Parathyroid adenoma (tissue), 2 donors: ENCODE measurements at regions not wholly inside any gene's neighbourhood (a gene's known extent, or its start where the extent isn't known, plus 50 kb on each side); places are given as distances from the start of the nearest gene placed in this dataset.

ENCODE experiments used
- H2AFZ ChIP-seq: fragments of 300-600 bp; sonication (generic); one replicate; pipeline ENCODE4 v1.7.0; 2017; ENCODE audit warnings: antibody characterized with exemption, mild to moderate bottlenecking
- H3K27ac ChIP-seq: fragments of 300-600 bp; sonication (generic); one replicate; pipeline ENCODE4 v1.7.0; 2017
- H3K27me3 ChIP-seq: fragments of 300-600 bp; sonication (generic); one replicate; pipeline ENCODE4 v1.7.0; 2017; ENCODE audit warnings: low read length; ENCODE audit not compliant: control insufficient read depth, insufficient read depth
- H3K36me3 ChIP-seq: fragments of 300-600 bp; sonication (generic); one replicate; pipeline ENCODE4 v1.7.0; 2017; ENCODE audit warnings: low read length; ENCODE audit not compliant: control insufficient read depth, insufficient read depth
- H3K4me1 ChIP-seq: fragments of 300-600 bp; sonication (generic); one replicate; pipeline ENCODE4 v1.7.0; 2017; ENCODE audit warnings: control low read depth
- H3K4me2 ChIP-seq: fragments of 300-600 bp; sonication (generic); one replicate; pipeline ENCODE4 v1.7.0; 2017; ENCODE audit warnings: low read length
- H3K4me3 ChIP-seq: fragments of 300-600 bp; sonication (generic); one replicate; pipeline ENCODE4 v1.7.0; 2017; ENCODE audit warnings: low read depth, low read length
- H3K79me2 ChIP-seq: fragments of 300-600 bp; sonication (generic); one replicate; pipeline ENCODE4 v1.7.0; 2017; ENCODE audit warnings: control low read depth
- H3K9ac ChIP-seq: fragments of 300-600 bp; sonication (generic); one replicate; pipeline ENCODE4 v1.7.0; 2017; ENCODE audit warnings: mild to moderate bottlenecking
- H3K9me3 ChIP-seq: fragments of 300-600 bp; sonication (generic); one replicate; pipeline ENCODE4 v1.7.0; 2017; ENCODE audit warnings: low read length; ENCODE audit not compliant: control insufficient read depth
- CTCF ChIP-seq: fragments of 300-600 bp; sonication (generic); IDR thresholded peaks from one replicate; pipeline ENCODE4 v1.7.0; 2017; ENCODE audit warnings: antibody characterized with exemption, mild to moderate bottlenecking
- donor health status: primary hyperparathyroidism.

GRCh38 chr11:23179609-23180008 is 319.3 kb upstream of the CCDC179 start:
- Histone ChIP-seq H3K27me3 (no peaks in the 10 kb centered on the region), H3K9ac (no peak overlapping the region), H3K36me3 (no peaks in the 10 kb centered on the region), H2AFZ (no peak overlapping the region), H3K4me1 (no peaks in the 10 kb centered on the region), H3K27ac (no peak overlapping the region), H3K79me2 (no peaks in the 10 kb centered on the region), H3K4me3 (no peak overlapping the region), H3K4me2 (no peak overlapping the region), H3K9me3 (no peaks in the 10 kb centered on the region)
- no peak for TF ChIP-seq CTCF

DNA sequence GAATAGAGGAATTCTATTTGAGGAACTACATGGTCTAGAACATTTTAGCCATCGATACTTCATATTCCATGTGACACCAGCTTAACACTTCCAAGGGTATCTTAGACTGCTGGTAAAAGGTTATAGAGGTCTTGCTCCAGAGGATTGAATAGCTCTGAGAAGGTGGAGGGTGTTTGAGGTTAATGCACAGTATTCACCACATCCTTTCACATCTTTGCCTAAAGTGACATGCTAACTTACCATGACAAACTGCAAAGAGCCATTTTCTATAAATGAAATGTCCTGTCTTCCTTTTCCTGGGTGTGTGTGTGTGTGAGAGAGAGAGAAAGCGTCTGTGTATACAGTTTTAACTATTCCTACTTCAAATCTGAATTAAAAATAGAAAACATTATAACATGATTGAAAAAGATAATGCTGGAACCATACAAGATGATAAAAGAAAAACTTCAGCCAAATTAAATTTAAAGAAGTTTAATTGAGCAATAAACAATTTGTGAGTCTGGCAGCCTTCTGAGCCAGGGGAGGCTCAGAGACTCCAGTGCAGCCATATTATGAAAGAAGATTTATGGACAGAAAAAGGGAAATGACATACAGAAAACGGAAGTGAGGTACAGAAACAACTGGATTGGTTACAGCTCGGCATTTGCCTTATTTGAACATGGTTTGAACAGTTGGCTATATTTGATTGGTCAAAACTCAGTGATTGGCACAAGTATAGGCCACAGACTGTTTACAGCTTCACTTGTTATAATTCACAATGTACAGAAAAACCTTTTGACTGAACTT is 320.9 kb upstream of the CCDC179 start:
- H3K36me3 ChIP-seq = no peaks in the 10 kb centered on the region
- H3K9ac ChIP-seq = no peak overlapping the region
- no peaks in the 10 kb centered on the region for H3K9me3 ChIP-seq
- H3K79me2 ChIP-seq = no peaks in the 10 kb centered on the region
- H2AFZ ChIP-seq = no peak overlapping the region
- H3K27me3 ChIP-seq = no peaks in the 10 kb centered on the region
- H3K27ac ChIP-seq = no peak overlapping the region
- no peak for TF ChIP-seq CTCF
- H3K4me1 ChIP-seq = no peaks in the 10 kb centered on the region
- H3K4me2 ChIP-seq = no peak overlapping the region
- no peak overlapping the region for H3K4me3 ChIP-seq

DNA sequence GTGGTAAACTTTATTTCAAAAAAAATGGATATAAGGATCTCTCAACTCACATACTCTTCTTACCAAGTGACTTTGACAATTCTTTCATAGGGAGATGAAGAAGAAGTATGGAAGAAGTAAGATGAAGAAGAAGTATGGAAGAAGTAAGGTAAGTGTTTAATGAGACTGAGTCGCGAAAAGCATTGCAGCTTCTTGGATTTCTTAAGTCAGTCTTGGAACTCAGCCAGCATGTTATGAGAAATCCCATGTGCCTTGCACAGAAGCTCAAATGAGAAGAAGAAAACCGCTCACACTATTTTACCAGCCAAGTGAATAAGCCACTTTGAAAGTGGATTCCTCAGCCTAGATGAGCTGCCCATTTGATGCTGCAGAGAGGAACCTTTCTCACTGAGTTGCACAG is 332.0 kb upstream of the CCDC179 start:
- H3K4me1 ChIP-seq = no peaks in the 10 kb centered on the region
- H3K79me2 ChIP-seq = no peaks in the 10 kb centered on the region
- H3K36me3 ChIP-seq = no peaks in the 10 kb centered on the region
- no peak overlapping the region for H3K4me2 ChIP-seq
- TF ChIP-seq CTCF = no peak
- no peaks in the 10 kb centered on the region for H3K9me3 ChIP-seq
- H3K9ac ChIP-seq = no peak overlapping the region
- H3K27ac ChIP-seq = no peak overlapping the region
- no peak overlapping the region for H3K4me3 ChIP-seq
- no peak overlapping the region for H2AFZ ChIP-seq
- H3K27me3 ChIP-seq = no peaks in the 10 kb centered on the region

DNA sequence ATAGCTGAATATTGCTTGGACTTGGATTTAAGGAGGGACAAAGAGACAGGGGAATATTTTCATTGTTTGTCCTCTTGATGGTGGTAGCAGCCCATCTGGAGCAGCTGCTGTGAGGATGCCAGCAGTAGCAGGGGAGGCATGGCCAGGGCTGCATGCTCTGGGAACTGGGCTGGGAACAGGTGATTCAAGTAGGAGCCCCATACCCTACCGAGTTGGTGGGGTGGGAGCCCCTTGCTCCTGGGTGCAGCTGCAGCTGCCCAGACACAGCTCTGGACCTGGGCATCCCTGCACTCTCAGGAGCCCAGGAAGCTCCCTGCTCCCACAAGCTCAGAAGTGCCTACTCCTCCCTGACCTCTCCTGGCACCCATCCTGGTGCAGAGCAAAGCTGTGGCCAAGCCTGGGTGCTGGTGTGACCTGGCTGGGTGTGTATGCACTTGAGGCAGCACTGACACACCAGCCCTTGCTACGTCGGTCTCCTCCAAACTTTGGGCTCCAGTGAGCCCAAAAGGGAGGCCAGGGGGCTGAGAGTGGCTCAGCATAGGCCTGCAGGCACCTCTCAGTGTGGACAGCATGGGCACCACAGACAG is 341.8 kb upstream of the CCDC179 start:
- Histone ChIP-seq H3K4me2 (no peak overlapping the region), H3K9ac (no peak overlapping the region), H3K27ac (no peak overlapping the region), H2AFZ (no peak overlapping the region), H3K27me3 (no peaks in the 10 kb centered on the region), H3K4me3 (no peak overlapping the region), H3K4me1 (no peaks in the 10 kb centered on the region), H3K79me2 (no peaks in the 10 kb centered on the region), H3K36me3 (no peaks in the 10 kb centered on the region), H3K9me3 (no peaks in the 10 kb centered on the region)
- TF ChIP-seq CTCF = no peak

GRCh38 chr11:23202611-23203010 is 342.3 kb upstream of the CCDC179 start:
- Histone ChIP-seq H3K4me2 (no peak overlapping the region), H3K79me2 (no peaks in the 10 kb centered on the region), H2AFZ (no peak overlapping the region), H3K9ac (no peak overlapping the region), H3K4me1 (no peaks in the 10 kb centered on the region), H3K9me3 (no peaks in the 10 kb centered on the region), H3K4me3 (no peak overlapping the region), H3K36me3 (no peaks in the 10 kb centered on the region), H3K27ac (no peak overlapping the region), H3K27me3 (no peaks in the 10 kb centered on the region)
- TF ChIP-seq CTCF = no peak
